GM23338 (cell line): ENCODE measurements at regions not wholly inside any gene's neighbourhood (a gene's known extent, or its start where the extent isn't known, plus 50 kb on each side); places are given as distances from the start of the nearest gene placed in this dataset.

ENCODE experiments used
- CREB1 ChIP-seq: fragments of 250-450 bp; sonication (Bioruptor Pico); IDR thresholded peaks from 2 replicates; pipeline ENCODE4 v1.5.0; 2020; ENCODE audit warnings: low read depth, mild to moderate bottlenecking, moderate library complexity
- CTCF ChIP-seq, 2 experiments: fragments of 200-600 bp in 1 of 2; sonication (generic) in 1 of 2; conservative IDR thresholded peaks; 2 replicates each; pipeline versions ENCODE4 v1.5.1 to v1.6.1; 2016 to 2017; ENCODE audit warnings: antibody characterized with exemption in 2 of 2, low read depth in 2 of 2, mild to moderate bottlenecking in 2 of 2, moderate library complexity in 1 of 2
- ETS1 ChIP-seq: IDR thresholded peaks from 2 replicates; pipeline ENCODE4 v1.6.1; 2016; ENCODE audit warnings: antibody characterized with exemption
- EZH2 ChIP-seq: fragments of 200-600 bp; sonication (generic); IDR thresholded peaks from one replicate; pipeline ENCODE4 v1.8.0; 2017; ENCODE audit warnings: antibody characterized with exemption, mild to moderate bottlenecking, low read depth; ENCODE audit not compliant: unreplicated experiment
- EZH2phosphoT487 ChIP-seq: fragments of 200-600 bp; sonication (generic); IDR thresholded peaks from one replicate; pipeline ENCODE4 v1.8.1; 2018; ENCODE audit warnings: antibody characterized with exemption; ENCODE audit not compliant: unreplicated experiment
- POLR2AphosphoS5 ChIP-seq: IDR thresholded peaks from 2 replicates; pipeline ENCODE4 v1.6.1; 2016; ENCODE audit warnings: antibody characterized with exemption, low read depth
- REST ChIP-seq: IDR thresholded peaks from one replicate; pipeline ENCODE4 v1.6.1; 2018; ENCODE audit warnings: antibody characterized with exemption; ENCODE audit not compliant: unreplicated experiment
- ZNF114 ChIP-seq: fragments of 250-450 bp; sonication (Bioruptor Pico); IDR thresholded peaks from 2 replicates; pipeline ENCODE4 v1.5.0; 2020; ENCODE audit warnings: mild to moderate bottlenecking, moderate library complexity

DNA sequence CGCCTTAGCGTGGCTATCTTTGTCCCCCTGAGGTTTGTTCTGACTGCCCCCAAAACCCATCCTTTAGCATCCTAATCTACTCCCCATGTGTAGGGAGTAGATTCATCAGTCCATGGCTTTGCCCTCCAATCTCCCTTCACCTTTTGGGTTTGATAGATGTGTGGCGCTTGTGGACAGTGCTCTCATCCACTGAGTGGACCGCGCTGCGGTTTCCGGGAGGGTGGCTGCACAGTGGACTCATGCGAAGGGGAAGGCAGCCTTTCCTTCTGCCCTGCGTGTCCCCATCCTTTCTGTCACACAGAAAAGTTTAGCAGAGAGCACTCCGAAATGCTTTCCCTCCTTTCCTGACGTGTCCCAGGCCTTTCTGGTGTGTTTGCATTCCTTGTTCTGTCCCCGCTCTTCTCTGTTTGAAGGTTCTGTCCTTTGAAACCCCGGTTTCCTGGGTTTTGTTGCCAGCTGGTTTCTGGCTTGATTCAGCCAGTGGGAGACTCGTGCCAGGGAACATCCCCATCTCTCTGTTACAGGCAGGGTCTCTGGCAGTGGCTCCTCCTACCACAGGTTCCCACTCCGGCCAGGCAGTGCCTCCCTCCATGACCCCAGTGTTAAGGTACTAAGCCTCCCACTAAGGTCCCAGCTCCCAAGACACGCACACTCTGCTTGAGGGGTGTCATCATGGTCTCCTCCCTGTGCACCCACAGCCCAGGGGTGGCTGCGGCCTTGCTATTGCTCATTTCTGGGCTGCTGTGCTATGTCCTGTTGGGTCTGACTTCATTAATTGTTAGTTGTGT, 547.7 kb upstream of the DPP6 start:
- TF ChIP-seq CTCF (conservative IDR thresholded peaks at IDR 0.05; ENCODE audit: low read depth in 2 of 2), result no peak
- TF ChIP-seq CREB1 (CRISPR knock-in tag), result no peak
- no peak for TF ChIP-seq POLR2AphosphoS5
- TF ChIP-seq ETS1, result no peak
- no peak for TF ChIP-seq EZH2phosphoT487
- no peak for TF ChIP-seq EZH2
- no peak for TF ChIP-seq REST
- TF ChIP-seq ZNF114, result no peak
